A673 (cell line): ENCODE measurements at regions not wholly inside any gene's neighbourhood (a gene's known extent, or its start where the extent isn't known, plus 50 kb on each side); places are given as distances from the start of the nearest gene placed in this dataset.

ENCODE experiments used
- BruUV-seq: library from RNA; stranded (reverse); fragments of 400-500 nt; replicated peaks from 2 replicates; lab custom pipeline; 2021; lab: Mats Ljungman, UMichigan
- CTCF ChIA-PET: fragments of 300-600 bp; sonication (Branson Sonifier 250); formaldehyde crosslinking; loops from one replicate; lab custom pipeline; 2022; ENCODE audit warnings: antibody characterized with exemption; lab: Charles Lee
- POLR2A ChIA-PET: fragments of 300-600 bp; sonication (Branson Sonifier 250); formaldehyde crosslinking; loops from one replicate; lab custom pipeline; 2022; ENCODE audit warnings: antibody characterized with exemption; ENCODE audit not compliant: low non-redundant PET; lab: Charles Lee
- DNase-seq: peaks from one replicate; pipeline ENCODE4 v3.0.0-alpha.2; 2015; ENCODE audit warnings: low spot score
- H3K27ac ChIP-seq: fragments of 200-600 bp; sonication (generic); 2 replicates; pipeline ENCODE4 v1.5.1; 2016; ENCODE audit warnings: mixed run types, low read depth, mild to moderate bottlenecking, mixed read lengths, antibody characterized with exemption, low read length; ENCODE audit not compliant: poor library complexity, severe bottlenecking
- H3K27me3 ChIP-seq: fragments of 200-600 bp; sonication (generic); replicated peaks from 2 replicates; pipeline ENCODE4 v1.6.1; 2017; ENCODE audit warnings: mixed run types, low read depth, mild to moderate bottlenecking, mixed read lengths, antibody characterized with exemption, low read length; ENCODE audit not compliant: insufficient read depth, poor library complexity
- H3K36me3 ChIP-seq: fragments of 200-600 bp; sonication (generic); 2 replicates; pipeline ENCODE4 v1.6.1; 2016; ENCODE audit warnings: mixed run types, mild to moderate bottlenecking, mixed read lengths, antibody characterized with exemption, low read length; ENCODE audit not compliant: insufficient read depth, poor library complexity, severe bottlenecking
- H3K4me1 ChIP-seq: fragments of 200-600 bp; sonication (generic); 2 replicates; pipeline ENCODE4 v1.6.1; 2017; ENCODE audit warnings: mixed run types, mild to moderate bottlenecking, mixed read lengths, antibody characterized with exemption, low read length; ENCODE audit not compliant: insufficient read depth, poor library complexity, severe bottlenecking
- H3K4me3 ChIP-seq: fragments of 200-600 bp; sonication (generic); 2 replicates; pipeline ENCODE4 v1.5.1; 2016; ENCODE audit warnings: low read depth, mixed run types, mild to moderate bottlenecking, mixed read lengths, low read length; ENCODE audit not compliant: poor library complexity, severe bottlenecking
- H3K9me3 ChIP-seq: fragments of 200-600 bp; sonication (generic); 2 replicates; pipeline ENCODE4 v1.6.1; 2016; ENCODE audit warnings: mixed run types, low read depth, mild to moderate bottlenecking, mixed read lengths, antibody characterized with exemption, low read length; ENCODE audit not compliant: poor library complexity, severe bottlenecking
- CTCF ChIP-seq: fragments of 300-800, 200-600 bp; sonication (generic); conservative IDR thresholded peaks from 2 replicates; pipeline ENCODE4 v1.5.1; 2017; ENCODE audit warnings: low read depth, mild to moderate bottlenecking, antibody characterized with exemption, low read length, moderate library complexity, mixed read lengths
- EZH2 ChIP-seq: fragments of 200-600 bp; sonication (generic); IDR thresholded peaks from 2 replicates; pipeline ENCODE4 v1.6.1; 2017; ENCODE audit warnings: borderline replicate concordance, low read depth, mild to moderate bottlenecking, mixed read lengths, antibody characterized with exemption, low read length; ENCODE audit not compliant: poor library complexity, severe bottlenecking
- intact Hi-C: fragments of 100-400 bp; cut with micrococcal nuclease; formaldehyde crosslinking; loops from one replicate; pipeline ENCODE4 v1.10.0; 2022; ENCODE audit not compliant: unreplicated experiment

GRCh38 chr4:117835566-117835965 lies 198.7 kb upstream of the NDST3 start:
- no peak for DNase-seq
- intact Hi-C loops, result no loop called here
- no peaks in the 10 kb centered on the region for H3K9me3 ChIP-seq
- ChIA-PET POLR2A (no interaction called here), CTCF (no interaction called here)
- H3K4me1 ChIP-seq, result no peaks in the 10 kb centered on the region
- H3K4me3 ChIP-seq, result no peak overlapping the region
- H3K27me3 ChIP-seq, result no peaks in the 10 kb centered on the region
- no TSS peak for BruUV-seq
- TF ChIP-seq CTCF, result no peak
- no peak for TF ChIP-seq EZH2
- H3K27ac ChIP-seq, result no peak overlapping the region
- H3K36me3 ChIP-seq, result no peaks in the 10 kb centered on the region

GRCh38 chr4:117844594-117844993 lies 189.7 kb upstream of the NDST3 start:
- Histone ChIP-seq H3K27ac (no peak overlapping the region), H3K9me3 (no peaks in the 10 kb centered on the region), H3K4me3 (no peak overlapping the region), H3K36me3 (no peaks in the 10 kb centered on the region), H3K4me1 (no peaks in the 10 kb centered on the region), H3K27me3 (no peaks in the 10 kb centered on the region)
- no TSS peak for BruUV-seq
- ChIA-PET POLR2A (no interaction called here), CTCF (no interaction called here)
- intact Hi-C loops, result no loop called here
- DNase-seq, result no peak
- no peak for TF ChIP-seq CTCF
- TF ChIP-seq EZH2, result no peak

GRCh38 chr4:117845270-117845669 lies 189.0 kb upstream of the NDST3 start:
- no peak overlapping the region for H3K27ac ChIP-seq
- BruUV-seq, result no TSS peak
- CTCF ChIA-PET, result no interaction called here
- POLR2A ChIA-PET, result no interaction called here
- TF ChIP-seq CTCF (no peak), EZH2 (no peak)
- H3K4me3 ChIP-seq, result no peak overlapping the region
- no peaks in the 10 kb centered on the region for H3K9me3 ChIP-seq
- no peaks in the 10 kb centered on the region for H3K36me3 ChIP-seq
- no peaks in the 10 kb centered on the region for H3K27me3 ChIP-seq
- DNase-seq, result no peak
- intact Hi-C loops, result no loop called here
- no peaks in the 10 kb centered on the region for H3K4me1 ChIP-seq

GRCh38 chr4:117847849-117848248 lies 186.4 kb upstream of the NDST3 start:
- H3K4me1 ChIP-seq, result no peaks in the 10 kb centered on the region
- no TSS peak for BruUV-seq
- CTCF ChIA-PET, result no interaction called here
- H3K4me3 ChIP-seq, result no peak overlapping the region
- H3K9me3 ChIP-seq, result peaks cover 4% of the 10 kb centered on the region
- no peaks in the 10 kb centered on the region for H3K27me3 ChIP-seq
- TF ChIP-seq CTCF (no peak), EZH2 (no peak)
- H3K36me3 ChIP-seq, result no peaks in the 10 kb centered on the region
- intact Hi-C loops, result no loop called here
- no peak overlapping the region for H3K27ac ChIP-seq
- POLR2A ChIA-PET, result no interaction called here
- DNase-seq, result no peak
